CD4-positive, alpha-beta T cell treated with Interferon gamma for 1 hour (primary cell): ENCODE measurements at regions not wholly inside any gene's neighbourhood (a gene's known extent, or its start where the extent isn't known, plus 50 kb on each side); places are given as distances from the start of the nearest gene placed in this dataset.

Experiments used
- DNase-seq: peaks from one replicate; pipeline ENCODE4 v3.0.0-alpha.2; 2020

DNA sequence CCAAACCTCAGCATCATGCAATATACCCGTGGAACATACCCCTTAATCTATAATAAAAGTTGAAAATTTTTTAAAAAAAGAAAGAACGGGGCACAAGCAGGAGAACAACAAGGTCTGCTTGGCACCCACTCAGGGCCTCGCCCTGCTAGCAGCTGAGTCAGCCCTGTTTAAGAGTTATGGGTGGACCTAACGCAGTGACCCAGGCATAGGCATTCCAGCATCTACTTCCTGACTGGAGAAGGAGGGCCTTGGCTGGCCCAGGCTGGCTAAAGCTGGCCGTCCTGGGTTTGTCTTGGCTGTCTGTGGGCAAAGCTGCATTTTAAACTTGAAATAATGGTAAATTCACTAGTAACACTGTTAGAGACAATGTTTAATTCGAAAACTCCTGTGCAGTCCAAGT lies 236.7 kb upstream of the PGRMC2 start:
- no peak for DNase-seq

DNA sequence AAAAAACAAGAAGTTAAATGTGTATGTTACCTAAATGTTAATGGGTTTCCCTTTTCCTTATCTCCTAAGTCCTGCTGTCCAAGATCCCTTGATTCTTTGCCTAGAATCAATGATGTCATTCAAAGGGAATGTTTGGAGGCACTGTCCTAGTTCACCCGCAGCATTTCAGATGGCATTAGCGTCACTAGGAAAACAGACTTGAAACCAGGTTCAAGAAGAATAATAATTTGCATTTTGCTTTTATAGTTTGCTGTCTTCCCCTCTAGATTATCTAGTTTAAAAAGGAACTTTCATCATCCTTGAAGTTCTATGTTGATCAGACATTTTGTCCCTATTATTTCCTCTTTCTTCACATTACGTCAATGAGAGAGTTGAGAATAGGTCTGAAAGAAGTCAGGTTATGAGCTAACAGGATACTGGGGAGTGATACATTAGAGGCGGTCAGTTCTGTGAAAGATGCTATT lies 234.1 kb upstream of the PGRMC2 start:
- DNase-seq = no peak

DNA sequence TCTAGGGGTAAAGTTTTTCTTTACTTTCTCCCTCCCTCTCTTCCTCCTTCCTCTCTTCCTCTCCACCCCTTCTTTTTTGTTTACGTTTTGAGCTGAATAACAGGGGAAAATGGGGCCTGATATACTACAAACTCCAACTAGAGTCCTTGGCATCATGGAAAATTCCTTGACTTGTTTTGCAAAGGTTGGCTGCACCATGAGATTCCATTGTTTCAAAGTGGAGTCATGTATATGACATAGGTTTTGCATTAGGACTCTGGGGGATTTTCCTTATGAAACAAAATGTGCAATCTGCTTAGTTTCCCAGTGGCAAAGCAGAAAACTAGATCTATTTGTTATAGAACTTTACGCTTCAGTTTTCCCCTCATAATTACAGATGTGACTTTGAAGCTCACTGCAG lies 233.5 kb upstream of the PGRMC2 start:
- DNase-seq = no peak

DNA sequence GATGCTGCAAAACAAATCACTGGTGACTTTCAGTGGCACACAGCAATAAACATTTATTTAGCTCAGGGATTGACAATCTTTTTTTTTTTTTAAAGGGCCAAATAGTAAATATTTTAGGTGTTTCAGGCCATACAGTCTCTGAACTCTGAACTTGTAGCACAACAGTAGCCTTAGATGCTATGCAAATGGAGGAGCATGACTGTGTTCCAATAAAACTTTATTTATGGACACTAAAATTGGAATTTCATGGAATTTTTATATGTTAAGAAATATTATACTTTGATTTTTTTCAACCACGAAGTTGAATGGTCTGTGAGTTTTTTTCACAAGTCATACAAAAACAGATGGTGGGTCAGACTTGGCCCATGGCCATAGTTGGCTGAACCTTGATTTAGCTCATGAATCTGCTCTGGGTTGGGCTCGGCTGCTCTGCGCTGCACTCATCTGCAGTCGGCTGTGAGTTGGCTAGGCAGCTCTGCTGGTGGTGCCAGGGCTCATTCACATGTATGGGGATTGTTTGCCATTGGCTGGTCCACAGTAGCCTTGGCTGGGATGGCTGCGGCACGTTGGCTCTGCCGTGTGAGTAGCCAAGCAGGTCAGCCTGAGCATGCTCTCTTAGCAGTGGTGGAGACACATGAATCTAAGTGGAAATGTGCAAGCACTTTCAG lies 231.7 kb upstream of the PGRMC2 start:
- DNase-seq = no peak

DNA sequence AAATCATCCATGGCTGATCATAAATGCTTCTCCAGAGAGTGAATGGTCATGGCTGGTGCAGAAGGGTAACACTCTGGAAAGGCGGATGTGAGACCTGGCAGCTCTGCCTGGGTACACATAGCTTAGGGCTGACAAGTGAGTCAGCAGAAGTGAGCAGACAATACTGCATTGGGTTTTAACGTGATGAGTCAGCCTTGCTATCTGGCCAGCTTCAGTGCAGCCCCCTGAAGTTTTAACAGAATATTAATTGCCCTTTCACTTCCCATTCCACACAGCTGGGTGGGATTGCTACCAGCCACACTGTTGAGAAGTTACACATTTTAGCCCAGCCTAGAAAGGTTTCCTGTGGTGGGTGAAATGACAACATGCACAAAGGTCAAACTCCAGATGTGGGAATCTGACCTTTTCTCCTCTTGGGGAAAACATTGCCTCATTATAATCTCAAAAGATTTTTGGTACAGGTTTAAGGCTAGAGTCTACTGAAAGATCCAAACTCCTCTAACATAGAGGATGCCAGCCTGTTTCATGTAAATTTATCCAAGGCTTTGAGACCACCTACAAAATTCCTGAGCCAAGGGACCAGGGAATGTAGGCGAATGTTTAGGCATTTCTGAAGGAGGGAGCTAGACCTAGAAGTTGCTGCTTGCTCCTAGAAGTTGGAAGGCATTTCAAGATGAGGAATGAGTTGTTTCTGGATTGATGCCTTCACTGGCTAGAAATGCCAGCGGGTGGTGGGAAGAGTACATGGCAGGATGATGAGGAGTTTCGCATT lies 230.3 kb upstream of the PGRMC2 start:
- no peak for DNase-seq

DNA sequence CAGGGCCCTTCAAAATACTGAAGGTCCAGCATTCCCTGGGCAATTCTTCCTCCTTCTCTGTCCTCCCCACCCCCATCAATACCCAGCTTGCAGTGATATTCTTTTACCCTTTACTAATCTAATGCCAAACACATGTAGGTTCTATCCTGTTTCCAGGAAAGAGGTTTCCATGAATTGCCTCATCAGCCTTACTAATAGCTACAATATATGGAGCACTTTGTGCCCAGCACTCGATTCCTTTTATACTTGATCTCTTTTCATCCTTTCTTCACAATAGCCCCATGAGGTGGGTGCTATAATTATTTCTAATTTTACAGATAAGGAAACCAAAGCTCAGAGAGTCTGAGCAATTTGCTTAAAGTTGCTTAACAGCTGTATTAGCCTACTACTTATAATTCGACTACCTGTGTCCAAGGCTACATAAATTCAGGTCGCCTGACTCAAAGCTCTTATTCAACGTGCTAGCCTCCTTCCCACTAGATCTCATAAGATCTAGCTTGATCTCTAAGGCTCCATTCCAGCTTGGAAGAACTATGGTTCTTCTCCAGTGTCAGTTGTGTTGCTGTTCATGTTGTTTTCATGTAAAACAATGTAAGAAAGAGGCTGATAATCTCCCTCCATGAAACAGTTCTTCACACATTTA lies 229.6 kb upstream of the PGRMC2 start:
- DNase-seq = no peak

DNA sequence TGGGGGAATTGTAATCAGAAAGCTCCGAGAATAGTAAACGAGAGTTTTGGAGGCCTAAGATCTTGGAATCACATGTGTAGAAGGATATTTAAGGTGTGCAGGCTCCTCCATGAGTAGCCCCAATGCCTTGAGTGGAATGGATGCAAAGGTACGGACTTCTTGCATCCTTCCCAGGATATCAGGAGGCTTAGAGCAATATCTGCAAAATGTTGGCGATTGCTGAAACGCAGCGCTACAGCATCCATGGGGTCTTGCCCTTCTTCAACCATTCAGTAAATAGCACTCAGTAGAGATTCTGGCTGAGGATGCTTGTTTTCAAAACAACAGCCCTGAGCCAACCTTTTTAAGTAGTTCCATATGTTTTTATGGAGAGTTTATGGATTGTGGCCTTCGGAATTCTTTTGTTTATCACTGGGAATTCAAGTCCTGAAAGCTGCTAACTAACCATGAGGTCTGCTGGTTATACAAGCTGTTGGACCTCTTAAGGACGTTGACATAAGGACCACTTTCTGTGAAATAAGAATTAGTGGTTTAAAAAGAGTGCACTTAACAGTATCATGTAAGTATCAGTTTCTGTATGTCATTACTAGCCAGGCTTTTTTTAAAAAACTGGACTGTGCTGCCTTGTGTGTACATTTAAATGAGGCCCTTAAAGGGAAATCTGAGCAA lies 228.8 kb upstream of the PGRMC2 start:
- DNase-seq = no peak

DNA sequence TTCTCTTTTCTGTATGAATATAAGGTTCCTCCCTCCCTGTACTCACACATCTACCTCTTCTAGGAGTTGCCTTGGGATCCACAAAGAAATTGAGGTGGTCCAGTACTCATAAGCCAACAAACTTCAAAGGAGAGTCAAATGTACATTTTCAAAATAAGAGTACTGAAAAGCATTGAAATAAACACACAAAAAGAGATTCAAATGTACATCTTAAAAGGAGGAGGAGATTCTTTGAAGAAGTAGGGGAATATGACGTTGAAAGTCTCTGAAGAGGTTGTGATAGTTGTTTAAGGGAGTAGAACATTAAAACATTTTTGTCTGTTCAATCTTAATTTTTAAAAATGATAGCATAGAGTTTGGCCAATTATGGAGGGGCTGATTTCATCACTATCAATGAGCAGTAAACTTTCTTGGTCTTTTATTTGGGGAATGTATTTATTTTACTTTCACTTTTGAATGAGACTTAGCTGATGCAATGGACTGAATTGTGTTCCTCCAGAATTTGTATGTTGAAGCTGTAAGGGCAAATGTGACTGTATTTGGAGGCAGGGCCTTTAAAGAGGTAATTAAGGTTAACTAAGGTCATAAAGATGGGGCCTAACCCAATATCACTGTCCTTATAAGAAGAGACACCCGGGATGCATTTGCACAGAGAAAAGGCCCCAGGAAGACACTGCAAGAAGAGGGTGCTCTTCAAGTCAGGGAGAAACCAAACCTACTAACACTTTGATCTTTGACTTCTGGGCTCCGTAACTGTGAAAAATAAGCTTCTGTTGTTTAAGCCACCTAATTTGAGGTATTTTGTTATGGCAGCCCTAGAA lies 226.3 kb upstream of the PGRMC2 start:
- DNase-seq = no peak

DNA sequence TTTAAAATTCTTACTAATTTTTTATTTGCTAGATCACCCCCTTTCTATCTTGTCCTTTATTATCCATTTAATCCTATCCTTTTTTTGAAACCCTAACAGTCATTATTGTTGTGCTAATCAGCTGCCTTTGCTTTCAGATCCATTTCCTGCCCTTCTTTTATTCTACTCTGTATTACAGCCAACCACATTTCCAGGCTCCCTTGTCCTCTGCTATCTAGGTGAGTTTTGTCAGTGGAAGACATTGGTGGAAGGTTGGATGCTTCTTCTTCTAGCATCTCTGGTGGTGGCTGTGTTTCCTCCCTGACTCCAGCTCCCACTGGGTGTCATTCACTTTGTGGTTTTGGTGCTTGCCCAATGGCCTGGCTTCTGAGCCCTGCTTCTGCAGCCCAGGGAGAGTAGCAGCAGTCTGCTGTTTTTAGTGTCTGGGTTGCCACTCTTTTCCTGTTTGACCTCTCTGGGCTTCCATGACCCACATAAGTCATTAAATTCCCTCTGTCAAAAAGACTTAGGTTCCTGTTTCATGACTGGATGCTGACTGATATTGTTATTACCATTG lies 225.2 kb upstream of the PGRMC2 start:
- no peak for DNase-seq

DNA sequence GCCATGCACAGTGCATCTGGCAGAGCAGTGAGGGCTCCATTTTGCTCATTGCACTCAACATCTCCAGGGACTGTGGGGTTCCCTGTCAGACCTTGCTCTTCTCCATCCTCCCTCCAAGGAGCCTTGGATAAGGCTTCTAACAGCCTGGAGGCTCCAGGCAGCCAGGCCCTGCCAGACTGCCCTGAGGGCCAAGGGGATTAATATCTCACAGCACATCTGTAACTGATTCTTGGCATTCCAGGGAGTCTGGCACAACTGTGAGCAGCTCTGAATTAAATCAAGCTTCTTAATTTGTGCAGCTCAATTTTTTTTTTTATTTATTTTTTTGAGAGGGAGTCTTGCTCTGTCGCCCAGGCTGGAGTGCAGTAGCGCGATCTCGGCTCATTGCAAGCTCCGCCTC lies 224.5 kb upstream of the PGRMC2 start:
- no peak for DNase-seq

DNA sequence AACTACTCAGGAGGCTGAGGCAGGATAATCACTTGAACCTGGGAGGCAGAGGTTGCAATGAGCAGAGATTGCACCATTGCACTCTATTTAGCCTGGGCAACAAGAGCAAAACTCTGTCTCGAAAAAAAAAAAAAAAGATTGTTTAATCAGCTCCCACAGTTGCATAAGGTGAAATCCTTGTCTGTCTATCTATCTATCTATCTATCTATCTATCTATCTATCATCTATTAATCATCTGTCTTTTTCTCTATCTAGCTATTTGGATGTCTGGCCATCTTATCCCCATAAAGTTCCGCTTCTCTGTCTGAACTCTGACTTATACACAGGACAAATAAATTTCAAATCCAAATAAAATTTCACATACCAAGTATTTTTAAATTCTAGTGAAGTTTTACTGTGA lies 223.2 kb upstream of the PGRMC2 start:
- DNase-seq = no peak

DNA sequence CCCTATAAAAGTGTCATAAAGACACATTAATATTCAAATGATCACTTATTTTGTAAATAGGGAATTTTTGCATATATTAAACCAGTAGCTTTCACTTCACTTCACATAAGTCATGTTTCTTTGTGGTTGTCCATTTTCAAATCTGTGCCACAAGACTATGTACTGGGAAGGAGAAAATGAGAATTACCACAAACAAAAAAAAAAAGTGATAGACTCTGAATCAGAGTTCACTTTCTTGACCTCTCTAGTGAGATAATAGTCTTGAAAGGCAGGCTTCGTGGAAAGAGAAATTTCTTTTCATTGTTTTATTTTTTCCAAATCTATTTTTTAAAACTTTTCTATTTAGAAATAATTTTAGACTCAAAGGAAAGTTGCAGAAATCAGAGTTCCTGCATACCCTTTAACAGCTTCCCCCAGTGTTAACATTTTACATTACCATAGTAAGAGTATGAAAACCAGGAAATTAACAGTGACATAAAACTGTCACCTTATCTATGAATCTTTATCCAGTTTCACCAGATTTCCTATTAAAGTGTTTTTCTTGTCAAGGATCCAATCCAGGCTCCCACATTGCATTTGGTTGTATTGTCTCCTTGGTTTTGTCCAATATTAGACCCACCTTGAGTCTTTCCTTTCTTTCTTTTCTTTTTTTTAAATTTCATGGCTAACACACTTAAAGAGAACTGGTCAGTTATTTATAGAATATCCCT lies 215.4 kb upstream of the PGRMC2 start:
- no peak for DNase-seq

DNA sequence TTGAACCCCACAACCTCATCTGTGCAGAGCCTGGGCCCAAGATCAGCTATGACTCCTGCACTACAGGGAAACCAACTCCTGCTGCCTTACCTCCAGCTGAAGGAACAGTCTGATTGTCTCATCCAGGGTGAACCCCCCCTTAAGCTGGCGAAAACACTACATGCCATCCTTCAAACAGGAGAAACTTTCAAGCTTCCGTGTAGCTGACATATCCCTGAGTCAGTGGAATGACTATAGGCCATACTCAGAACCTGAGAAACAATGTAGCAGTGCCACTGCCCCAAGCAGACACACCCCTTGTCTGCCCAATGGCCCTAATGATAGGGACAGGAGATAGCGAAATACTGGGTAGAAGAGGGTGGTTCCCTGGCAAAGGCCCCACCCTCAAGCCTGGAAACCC lies 213.6 kb upstream of the PGRMC2 start:
- no peak for DNase-seq

DNA sequence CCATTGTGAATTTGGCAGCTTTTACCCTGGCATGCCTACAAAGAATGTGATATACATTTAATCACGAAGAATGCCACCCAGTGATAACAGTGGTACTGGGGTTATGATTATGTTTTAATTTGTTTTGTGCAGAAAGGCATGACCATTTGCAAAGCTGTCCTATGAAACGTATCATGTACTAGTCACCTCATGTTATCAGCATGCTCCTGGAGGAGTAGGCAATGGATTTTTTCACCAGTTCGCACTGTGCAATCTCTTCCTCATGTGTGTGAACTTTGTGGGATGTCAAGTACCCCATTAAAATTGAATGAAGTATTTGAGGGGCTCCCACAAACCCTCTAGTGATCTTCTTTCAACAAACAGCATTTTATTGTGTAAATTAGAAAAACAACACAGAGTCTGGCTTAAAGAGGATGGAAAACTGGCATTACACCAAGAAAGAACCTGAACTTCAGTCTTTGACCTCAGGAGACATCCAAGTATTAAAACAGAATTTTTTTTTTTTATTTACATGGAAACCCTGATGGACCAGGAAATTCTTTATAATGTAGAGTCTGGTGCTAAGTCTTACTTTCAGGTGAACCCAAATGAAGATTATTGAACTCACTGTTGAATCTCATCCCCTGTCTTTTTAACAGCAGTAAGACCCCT lies 200.6 kb upstream of the PGRMC2 start:
- DNase-seq = no peak

DNA sequence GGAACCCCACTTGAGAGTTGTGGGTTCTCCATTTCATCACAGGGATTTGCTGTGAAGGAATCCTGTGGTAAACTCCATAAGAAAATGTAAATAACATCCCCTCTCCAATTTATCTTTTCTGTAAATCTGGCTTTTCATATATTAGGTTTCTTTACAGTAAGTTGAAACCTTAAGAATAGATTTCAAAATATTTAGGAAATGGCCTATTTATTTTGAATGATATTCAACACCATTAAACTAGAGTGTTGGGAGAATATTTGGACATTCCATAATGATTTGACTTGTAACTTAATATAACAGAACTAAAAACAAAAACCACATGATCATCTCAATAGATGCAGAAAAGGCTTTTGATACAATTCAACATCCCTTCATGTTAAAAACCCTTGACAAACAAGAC lies 197.3 kb upstream of the PGRMC2 start:
- no peak for DNase-seq

DNA sequence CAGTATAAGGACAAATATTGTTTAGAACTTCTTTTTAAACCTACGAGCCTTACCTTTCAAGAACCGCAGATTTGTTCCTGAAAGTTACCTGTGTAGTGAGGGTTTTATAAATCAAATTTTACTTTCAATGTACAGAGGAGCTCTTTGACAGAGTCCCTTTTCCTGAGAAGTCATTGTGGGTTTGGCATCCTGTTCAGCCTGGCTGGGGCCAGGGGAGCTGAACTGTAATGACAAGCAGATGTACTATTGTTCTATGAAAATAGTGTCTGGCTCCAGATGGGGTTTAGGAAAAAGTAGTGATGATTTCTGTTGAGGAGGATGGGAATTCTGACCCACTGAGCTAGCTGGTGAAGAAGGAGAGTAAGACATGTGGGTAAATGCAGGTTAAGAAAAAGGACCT lies 196.2 kb upstream of the PGRMC2 start:
- DNase-seq = no peak

DNA sequence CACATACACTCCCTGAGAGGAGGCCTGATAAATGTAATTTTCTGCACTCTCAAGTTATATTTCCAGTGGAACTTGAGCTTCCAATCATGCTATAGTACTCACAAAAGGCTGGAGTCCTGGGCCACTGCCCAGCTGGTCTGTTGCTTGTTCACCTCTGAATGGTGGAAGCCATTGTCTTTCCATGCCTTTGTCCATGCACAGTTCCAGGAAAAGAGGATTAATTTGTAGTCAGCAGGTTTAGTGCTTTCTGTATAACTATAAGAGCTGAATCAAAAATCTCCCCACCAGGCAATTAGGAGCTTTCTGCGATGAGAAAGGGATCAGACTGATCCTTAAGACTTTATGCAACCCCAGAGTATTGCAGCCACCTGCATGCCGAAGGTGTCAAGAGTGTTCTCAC lies 195.4 kb upstream of the PGRMC2 start:
- DNase-seq = no peak

DNA sequence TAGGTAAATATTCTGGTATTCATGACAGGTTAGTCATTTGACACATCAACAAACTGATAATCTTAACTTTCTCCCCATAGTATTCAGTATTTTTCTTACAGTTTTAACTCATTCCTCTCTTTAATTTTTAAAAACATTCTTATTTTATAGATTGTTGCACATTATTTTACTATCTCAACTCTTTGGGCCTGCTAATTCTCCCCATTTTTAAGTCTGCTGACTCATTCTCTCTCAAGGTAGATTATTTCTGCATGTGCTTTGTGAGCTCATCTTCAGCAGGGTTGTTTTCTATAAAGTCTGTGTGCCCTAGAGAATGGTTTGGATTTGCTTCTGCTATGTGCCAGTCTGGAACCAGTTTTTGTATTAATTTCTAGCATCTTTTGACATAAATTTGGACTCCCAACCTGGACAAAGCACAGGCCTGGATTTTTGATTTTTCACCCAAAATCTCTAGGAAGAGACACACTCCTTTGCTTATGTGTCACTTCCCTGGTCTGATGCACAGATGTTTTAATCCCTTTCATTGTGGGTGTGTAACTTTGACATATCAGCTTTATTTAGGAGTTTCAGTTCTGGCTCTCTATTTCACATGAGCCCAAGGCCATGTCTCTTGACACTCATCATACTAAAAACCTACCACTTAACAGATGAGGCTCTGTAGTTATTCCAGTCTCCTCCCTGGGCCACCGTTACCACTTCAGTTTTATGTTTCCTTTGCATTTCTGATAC lies 194.3 kb upstream of the PGRMC2 start:
- no peak for DNase-seq

DNA sequence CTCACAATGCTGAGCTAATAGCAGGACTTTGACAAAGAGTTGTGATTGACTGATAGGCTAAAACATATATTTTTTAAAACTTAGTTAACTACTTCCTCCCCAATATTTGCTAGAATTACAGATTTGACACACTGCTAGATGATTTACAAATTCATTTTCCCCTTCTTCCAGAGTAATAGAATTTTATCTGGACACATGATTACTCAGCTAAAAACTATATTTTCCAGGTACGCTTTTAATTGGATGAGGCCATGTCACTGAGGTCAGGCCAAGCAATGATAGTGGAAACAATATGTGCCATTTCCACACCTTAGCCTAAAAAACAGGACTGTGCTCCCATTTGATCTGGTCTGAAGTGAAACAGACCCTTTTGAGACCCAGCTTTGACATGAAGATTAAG lies 193.3 kb upstream of the PGRMC2 start:
- DNase-seq = no peak

DNA sequence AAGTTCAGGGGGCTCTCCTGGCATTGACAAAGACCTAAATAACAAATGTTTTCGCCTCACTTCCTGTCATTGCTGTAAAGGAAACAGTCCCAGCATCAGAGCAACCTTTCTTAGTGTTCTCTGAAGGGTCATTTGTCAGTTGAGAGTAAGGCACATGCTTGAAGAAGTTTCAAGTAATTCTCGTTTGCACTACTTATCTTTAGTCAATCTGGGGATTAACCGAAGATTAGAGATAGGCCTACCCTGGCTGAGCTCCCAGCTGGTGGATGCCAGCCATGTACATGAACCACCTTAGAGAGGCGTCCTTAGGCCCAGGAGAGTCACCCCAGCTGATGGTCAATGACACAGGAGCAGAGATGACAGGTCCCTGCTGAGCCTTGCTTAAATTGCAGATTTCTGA lies 189.9 kb upstream of the PGRMC2 start:
- DNase-seq = no peak

DNA sequence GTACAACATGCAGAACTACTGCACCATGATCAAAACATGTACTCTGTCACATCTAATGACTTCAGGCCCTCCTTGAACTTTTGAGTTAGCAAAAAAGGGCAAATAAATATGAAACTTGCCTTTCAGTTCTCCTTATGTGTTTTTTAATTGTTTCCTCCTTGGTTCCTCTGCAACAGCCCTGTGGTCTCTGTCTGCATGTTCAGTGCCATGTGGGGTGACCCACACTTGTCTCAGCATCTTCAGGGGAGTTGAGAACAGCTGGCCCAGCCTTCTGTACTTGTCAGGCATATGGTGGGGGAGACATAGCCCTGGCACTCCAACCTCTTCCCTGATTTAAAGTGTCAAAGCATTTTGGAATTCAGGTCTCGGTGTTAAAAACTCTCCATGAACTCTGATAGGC lies 188.0 kb upstream of the PGRMC2 start:
- DNase-seq = no peak
